MV-4-11 (cell line): ENCODE measurements at regions not wholly inside any gene's neighbourhood (a gene's known extent, or its start where the extent isn't known, plus 50 kb on each side); places are given as distances from the start of the nearest gene placed in this dataset.
"Not testable (repeated sequence)": the region's sequence is repeated elsewhere in the genome, so short reads cannot be mapped to it uniquely, and the experiment has no call there.

Source experiments
- DNase-seq: peaks from one replicate; lab custom pipeline; 2025; lab: John Stamatoyannopoulos, UW

DNA sequence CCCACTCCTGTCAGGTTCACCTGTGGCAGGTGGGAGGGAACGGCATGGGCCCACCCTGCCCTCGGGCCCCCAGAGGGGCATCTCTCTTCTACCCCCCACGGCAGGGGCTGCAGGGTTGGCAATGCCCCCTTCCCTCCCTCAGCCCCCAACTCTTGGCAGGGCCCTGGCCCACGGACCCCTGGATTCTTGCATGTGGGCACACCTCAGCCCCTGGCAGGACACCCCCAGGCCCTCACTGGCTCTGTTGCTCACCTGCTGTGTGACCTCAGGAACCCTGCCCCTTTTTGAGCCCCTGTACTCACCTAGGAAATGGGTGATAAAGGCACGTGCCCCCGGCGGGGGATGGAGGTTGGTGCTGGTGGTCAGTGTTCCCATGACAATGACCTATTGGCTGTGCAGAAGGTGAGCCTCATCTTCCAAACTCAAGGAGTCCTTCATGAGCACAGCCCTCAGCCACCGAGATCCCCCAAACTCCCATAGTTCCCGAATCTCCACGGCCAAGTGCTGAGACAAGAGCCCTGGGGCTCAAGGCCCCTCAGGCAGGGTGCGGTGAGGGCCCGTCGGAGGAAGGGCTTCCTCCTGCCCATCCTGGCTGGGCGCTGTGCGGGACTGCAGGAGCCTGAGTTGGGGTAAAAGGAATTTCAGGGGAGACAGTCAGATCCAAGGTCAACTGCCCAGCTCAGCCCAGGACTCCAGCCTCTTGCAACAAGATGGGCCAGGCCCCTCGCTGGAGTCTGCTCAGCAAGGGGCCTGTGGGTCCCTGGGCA is 198.2 kb downstream of the IGLL1 start:
- no peak for DNase-seq

DNA sequence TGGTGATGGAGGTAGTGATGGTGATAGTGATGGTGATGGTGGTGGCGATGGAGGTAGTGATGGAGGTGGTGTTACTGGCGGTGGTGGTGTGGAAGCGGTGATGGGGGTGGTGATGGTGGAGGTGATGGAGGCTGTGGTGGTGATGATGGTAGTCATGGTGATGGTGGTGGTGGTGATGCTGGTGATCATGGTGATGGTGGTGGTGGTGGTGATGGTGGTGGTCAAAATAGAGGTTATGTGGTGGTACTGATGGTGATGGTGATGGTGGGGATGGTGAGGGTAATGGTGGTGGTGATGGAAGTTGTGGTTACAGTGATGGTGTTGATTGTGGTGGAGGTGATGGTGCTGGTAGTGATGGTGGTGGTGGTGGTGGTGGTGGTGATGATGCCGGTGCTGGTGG is 199.2 kb downstream of the IGLL1 start:
- no peak for DNase-seq

DNA sequence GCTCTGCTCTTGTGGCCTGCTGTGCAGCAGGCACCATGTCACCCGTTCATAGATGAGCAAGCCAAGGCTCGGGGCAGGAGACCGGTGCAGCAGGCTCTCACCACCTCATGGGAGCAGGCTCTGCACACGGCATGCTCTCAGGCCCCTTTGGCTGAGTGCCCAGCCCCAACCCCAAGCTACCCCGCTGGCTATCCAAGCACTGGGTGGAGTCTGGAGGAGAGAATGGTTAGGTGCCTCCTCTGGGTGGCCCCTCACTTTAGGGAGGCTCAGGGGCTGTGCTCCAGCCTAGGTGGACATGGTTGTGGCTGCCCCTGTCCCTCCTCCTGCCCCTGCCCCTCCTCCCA is 199.9 kb downstream of the IGLL1 start:
- DNase-seq: no peak

DNA sequence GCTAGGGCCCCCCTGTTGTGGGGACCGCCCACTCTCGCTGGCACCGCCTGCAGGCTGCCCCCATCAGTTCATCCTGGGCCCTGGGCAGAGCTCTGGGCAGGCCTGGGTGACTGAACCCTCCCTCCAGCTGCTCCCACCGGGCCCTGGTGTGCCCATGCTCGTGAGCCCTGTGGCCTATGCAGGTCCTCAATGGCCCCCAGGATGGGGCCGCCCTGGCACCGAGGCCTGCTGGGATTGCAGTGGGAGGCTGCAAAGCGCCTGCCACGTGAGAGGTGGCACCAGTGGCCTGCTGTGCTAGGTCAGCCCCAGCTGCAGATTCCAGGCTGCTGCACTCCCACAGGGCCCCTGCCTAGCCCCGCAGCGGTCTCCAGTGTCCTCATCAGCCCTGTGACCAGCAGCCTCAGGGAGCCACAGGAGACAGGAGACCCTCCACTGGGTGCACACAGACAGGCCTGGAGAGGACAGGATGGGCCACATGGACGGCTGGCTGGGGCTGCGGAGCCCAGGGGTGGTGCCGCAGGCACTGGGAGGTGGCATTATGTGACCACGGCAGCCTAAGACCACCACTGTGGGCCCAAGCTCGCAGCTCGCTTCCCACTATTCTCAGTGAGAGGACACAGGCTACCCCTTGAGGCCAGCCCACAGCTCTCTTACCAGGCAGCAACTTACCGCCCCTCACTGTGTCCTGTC is 199.4 kb downstream of the BCR start:
- DNase-seq: not testable (repeated sequence)

DNA sequence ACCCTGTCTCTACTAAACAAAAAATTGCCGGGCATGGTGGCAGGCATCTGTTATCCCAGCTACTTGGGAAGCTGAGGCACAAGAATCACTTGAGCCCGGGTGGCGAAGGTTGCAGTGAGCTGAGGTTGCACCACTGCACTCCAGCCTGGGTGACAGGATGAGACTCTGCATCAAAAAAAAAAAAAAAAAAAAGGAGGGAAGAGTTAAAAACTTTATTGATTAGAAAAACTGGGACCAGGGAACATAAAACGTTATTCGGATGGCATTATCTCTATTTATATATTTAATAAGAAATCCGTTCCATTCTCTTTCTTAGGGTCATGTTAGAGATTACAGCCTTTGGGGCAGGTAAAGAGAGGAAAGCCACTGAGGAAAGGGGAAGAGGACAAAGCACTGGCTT is 197.5 kb downstream of the BCR start:
- DNase-seq: no peak

DNA sequence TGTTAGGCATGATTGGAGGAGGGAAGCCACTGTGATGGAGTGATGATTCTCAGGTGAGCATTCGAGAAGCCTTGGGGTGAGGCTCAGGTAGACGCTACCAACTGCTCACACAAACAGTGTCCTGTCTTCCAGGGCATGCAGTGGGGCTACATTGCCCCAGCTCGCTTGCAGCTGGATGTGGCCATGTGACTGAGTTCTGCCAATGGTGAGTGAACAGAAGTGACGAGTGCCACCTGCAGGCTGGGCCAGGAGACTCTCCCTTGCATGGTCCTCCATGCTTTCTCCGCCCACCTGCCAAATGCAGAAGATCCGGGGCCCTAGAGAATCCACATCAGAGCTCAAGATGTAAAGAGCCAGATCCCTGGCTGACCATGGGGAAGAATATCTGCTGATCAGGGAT is 195.9 kb downstream of the BCR start:
- peak; percentile 40 for DNase-seq

DNA sequence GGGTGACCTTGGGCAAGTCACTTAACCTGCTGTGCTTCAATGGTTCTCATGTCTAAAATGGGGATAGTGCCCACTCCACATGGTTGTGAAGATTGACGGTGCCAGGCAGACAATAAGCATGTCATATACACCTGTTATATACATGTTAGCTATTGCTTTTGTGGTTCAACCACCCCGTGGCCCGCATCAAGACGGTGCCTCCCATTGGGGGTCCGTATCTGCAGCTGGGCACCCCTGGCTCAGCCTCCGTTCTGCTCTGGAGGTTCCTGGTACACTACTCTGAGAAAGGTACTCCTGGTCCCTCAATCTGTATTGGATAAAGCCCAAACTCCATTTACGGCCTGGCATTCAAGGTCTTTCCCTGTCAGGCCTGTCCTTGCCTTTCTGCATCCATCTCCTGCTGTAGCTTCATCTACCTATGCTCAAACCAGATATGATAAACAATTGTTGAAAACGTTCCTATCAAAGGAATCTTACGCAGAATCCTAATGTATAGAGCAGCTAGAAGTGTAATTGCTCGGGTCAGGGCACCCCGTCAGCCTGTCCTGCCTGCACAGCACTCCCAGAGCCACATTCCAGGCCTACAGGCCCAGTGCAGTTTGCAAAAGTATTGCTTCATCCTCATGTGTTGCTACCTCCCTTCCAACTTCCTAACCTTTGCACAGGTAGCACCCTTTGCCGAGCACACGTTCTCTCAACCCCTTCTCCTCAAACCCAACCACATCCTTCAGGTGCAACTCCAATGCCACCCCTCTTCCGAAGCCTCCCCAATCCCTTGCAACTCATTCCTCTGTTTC is 194.9 kb downstream of the BCR start:
- DNase-seq: no peak

DNA sequence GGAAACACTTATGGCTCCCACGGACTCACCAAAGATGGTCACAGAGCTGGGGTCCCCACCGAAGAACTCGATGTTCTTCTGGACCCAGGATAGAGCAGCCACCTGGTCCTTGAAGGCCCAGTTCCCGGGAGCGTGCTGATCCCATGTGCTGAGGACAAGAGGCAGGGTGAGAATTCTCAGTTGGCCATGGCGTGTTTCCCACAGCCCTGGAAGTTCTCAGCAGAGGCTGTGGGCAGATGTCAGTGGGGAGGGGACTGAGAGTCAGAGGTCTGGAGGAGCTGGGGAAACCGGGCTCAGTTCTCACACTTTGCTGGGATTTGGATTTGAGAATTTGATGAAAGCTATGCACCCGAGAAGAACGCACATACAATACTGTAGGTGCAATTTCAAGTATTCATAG is 193.3 kb downstream of the BCR start:
- DNase-seq: no peak

DNA sequence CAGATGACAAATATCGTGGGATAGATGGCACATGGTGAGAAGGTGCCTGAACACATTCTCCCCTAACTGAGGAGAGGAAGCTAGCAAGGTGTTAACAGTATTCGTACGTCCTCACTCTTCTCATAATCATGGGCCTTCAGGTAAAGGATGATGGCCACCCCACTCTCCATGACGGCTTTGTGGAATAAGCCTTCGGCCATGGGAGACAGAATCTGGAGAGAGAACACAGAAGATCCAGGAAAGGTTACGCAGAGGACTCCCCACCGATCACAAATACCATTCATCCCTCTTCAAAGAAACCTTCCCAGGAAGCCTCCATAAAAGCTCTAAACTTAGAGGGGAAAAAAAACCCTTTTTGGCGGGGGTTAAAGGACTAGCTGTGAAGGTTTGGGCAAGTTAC is 189.9 kb downstream of the BCR start:
- no peak for DNase-seq

DNA sequence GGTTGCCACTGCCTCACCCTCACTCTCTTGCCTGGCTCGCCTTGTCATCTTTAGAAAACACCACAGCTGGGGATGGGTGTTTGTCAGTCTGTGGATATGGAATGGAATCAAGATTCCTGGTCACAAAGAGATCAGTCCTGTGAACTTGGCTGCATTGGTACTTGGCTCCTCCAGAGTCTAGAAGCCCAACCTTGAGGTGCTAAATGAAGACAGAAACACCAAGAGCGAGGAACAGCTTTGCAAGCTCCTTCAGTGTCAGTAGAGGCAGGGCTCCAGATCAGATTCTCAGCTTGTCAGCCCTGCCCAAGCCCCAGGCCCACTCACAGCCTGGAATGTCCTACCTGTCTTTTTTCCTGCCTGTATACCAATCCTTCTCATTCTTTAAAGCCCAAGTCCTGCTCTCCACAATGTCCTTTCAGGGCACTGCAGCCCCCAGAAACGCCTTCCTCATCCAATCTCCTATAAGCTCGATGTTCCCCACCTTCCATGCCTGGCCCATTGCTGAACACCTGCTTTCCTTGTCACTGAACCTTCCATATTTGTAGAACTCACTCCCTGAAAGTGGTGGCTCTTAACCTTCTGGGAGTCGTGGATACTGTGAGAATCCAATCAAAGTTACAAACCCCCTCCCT is 188.9 kb downstream of the BCR start:
- DNase-seq: no peak
